ENCODE measurements at regions not wholly inside any gene's neighbourhood (a gene's known extent, or its start where the extent isn't known, plus 50 kb on each side); places are given as distances from the start of the nearest gene placed in this dataset.
A peak's percentile ranks its signal among the peaks of the same experiment; 100 is the strongest.
"Not testable (repeated sequence)": the region's sequence is repeated elsewhere in the genome, so short reads cannot be mapped to it uniquely, and the experiment has no call there.

GRCh38 chr6:100088009-100088408, 94.0 kb upstream of the MCHR2 start:
- DNase-seq = peak; percentile 53

DNA sequence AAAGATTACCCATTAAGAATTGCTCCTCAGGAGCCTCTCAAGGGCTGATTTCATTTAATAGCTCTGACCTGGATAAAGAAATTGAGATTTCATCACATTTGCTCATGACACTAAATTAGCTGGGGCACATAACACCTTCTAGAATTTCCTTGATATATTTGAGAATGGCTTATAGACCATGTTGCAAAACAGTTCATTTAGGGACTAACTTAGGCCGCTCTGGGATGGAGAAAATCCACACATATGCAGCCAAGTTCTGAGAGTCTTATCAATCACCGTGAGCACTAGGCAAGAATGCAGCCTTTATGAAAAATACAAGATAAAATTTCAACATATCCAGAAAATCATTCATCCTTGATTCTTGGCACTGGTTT, 91.0 kb upstream of the MCHR2 start:
- DNase-seq = peak; percentile 55

DNA sequence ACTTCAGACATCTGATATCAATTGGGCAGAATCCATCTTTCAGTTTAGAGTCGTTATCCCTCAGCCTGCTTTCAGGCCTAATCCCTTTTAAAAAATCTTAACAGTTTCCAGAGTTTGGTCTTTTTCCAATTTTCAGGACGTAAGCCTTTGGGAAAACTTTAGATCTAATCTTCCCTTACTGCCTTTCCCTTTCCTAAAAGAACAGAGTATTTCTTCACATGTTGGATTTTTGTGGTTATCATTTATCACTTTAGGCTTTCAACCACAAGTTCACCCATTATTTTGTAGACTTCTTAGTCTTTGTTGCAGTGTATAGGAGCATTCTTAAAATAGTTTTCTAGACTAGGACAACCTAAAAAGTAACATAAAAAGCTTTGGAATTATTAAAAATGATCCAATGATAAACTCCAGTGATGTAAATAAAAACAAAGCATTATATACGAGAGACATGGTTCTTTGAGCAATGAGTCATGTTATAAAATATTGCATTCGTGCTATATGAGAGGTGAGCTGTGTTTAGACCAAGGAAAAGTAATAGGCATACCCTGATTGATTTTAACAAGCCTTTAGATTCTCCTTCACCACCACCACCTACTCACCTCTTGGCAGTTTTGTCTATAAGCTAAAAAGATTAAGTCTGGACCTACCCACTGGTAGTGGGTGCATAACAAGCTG, 90.4 kb upstream of the MCHR2 start:
- peak; percentile 87 for DNase-seq

DNA sequence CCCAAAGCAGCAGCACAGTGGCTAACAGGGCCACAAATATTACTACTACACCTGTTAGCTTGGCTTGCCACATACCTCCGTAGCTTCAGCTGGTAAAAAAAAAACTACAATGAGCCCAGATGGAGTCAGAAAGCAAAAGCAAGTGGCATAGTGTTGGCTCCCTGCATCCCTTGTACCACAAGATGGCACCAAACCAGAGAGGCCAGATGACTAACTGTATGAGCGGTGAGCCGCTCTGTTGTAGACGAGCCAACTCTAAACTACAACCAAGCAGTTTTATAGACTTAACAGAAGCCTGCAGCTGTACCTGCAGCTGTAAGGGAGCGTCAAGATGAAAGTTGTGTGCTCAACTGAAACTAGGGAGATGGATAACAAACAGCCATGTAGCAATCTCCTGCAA, 84.5 kb upstream of the MCHR2 start:
- peak; percentile 28 for DNase-seq

DNA sequence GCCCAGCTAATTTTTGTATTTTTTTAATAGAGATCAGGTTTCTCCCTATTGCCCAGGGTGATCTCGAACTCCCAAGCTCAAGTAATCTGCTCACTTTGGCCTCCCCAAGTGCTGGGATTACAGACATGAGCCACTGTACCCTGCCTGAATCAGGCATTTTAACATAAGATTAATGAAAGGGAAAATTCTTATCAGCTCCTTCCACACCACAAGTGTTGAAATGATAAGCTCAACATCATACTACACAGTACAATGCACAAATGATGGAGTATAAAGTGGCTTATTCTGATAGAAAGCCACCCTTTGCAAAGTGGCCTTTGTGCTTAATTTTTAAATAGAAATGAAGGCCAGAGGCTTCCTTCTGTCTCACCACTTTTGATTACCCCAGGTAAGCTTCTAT, 71.3 kb upstream of the MCHR2 start:
- no peak for DNase-seq

DNA sequence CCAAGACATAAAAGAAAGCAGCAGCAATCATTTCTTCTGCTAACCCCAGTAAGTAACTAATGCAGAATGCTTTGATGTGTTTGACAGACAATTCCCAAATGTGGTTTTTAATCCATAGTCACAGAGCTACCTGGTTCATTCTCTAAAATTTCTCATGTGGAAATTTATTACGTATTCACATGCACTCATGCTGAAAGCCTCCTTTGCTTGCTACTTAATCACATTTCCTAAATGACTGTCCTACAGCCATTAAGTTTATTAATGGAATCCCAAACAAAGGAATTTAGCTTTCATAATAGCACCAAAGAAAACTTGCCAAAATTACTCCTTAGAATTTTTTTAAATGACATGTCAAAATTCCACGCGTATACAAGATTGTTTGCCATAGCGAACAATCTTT, 68.6 kb upstream of the MCHR2 start:
- DNase-seq = no peak

DNA sequence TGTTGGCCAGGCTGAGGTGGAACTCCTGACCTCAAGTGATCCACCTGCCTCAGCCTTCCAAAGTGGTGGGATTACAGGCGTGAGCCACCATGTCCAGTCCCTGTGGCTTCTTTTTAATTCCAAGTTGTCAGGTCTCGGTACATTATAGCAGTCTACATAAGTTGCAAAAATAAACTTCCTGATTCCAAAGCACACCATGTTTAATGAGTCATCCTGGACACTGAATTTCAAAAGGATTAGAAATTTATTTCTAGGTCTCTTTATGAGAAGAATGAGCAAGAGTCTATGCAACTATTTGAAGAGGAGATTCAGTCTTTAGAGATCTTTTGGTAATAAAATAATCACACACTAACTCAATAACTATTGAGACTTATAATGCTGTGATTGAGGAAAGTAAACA, 63.9 kb upstream of the MCHR2 start:
- no peak for DNase-seq

- no peak for DNase-seq
These were observed 56.5 kb upstream of the MCHR2 start for GRCh38 chr6:100050550-100050949.

DNA sequence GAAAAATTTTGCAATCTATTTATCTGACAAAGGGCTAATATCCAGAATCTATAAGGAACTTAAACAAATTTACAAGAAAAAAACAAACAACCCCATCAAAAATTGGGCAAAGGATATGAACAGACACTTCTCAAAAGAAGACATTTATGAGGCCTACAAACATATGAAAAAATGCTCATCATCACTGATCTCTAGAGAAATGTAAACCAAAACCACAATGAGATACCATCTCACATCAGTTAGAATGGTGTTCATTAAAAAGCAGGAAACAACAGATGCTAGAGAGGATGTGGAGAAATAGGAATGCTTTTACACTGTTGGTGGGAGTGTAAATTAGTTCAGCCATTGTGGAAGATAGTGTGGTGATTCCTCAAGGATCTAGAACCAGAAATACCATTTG, 49.9 kb upstream of the MCHR2 start:
- not testable (repeated sequence) for DNase-seq

Data from NCI-H226 (cell line).